Testis (tissue), 2 donors: ENCODE measurements at regions not wholly inside any gene's neighbourhood (a gene's known extent, or its start where the extent isn't known, plus 50 kb on each side); places are given as distances from the start of the nearest gene placed in this dataset.
"Not testable (repeated sequence)": the region's sequence is repeated elsewhere in the genome, so short reads cannot be mapped to it uniquely, and the experiment has no call there.

Experiments used
- CTCF ChIP-seq, 3 experiments: fragments of 450-650 bp in 2 of 3; fragments of 200-600 bp in 1 of 3; sonication (generic) in 1 of 3; IDR thresholded peaks; one replicate each; pipeline ENCODE4 v1.5.1; 2016 to 2019; ENCODE audit warnings: antibody characterized with exemption in 3 of 3, mild to moderate bottlenecking in 2 of 3, moderate library complexity in 1 of 3
- POLR2A ChIP-seq: fragments of 450-650 bp; IDR thresholded peaks from one replicate; pipeline ENCODE4 v1.6.1; 2017; ENCODE audit warnings: antibody characterized with exemption, mild to moderate bottlenecking, moderate library complexity

- TF ChIP-seq CTCF (IDR thresholded peaks at IDR 0.05); POLR2A: not testable (repeated sequence)
Measured at GRCh38 chr1:222049661-222050060, 307.8 kb upstream of the DUSP10 start.
